Central memory CD4-positive, alpha-beta T cell (primary cell): ENCODE measurements at regions not wholly inside any gene's neighbourhood (a gene's known extent, or its start where the extent isn't known, plus 50 kb on each side); places are given as distances from the start of the nearest gene placed in this dataset.
"Not testable (repeated sequence)": the region's sequence is repeated elsewhere in the genome, so short reads cannot be mapped to it uniquely, and the experiment has no call there.

Experiments
- DNase-seq: peaks from one replicate; pipeline ENCODE4 v3.0.0; 2022

DNA sequence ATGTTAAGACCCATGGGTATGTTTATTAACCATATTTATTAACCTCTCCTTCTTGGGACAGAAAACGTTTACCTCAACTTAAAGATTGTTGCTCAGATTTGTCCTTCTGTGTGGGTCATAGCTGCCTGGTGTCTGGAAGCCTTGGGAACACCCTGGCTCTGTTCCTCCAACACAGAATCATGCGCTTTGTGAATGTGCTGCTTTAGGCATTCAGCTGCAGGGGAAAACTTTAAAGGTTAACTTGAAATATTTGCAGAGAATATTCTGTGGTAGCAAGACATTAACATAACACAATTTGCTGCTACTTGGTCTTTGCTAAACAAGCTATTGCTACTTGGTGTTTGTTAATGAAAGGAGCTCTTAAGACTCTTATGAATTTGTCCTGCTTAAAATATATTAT, 50.5 kb upstream of the THOC3 start:
- DNase-seq, result not testable (repeated sequence)

DNA sequence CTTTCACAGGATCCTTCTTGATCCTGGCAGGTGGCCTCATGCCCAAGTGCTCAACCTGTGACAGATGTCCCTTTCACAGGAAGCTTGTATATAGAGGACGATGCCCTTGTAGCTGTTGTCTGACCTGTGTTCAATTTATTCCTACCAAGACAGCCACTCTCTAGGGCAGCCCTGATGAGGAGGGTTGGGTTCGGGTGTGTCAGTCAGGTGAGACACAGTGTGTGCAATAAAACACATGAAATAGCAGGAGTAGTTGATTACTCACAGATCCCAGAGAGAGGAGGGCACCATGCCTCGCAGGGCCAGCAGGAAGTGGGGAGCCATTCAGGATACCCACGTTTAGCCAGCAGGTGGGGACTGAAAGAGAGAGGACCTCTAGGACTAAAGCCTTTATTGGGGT, 52.7 kb upstream of the THOC3 start:
- DNase-seq, result not testable (repeated sequence)

DNA sequence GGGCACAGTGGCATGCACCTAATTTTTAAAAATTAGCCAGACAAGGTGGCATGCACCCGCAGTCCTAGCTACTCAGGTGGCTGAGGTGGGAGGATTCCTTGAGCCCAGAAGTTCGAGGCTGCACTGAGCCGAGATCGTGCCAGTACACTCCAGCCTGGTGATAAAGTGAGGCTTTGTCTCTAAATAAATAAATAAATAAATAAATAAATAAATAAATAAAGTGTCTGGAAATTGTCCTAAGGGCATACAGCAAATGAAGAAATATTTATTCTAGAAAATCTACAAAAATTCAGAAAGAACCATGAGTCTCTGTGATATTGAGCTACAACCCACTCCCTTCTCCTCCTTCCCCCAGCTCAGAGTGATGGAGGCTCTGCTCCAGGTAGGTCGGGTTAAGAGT, 55.4 kb upstream of the THOC3 start:
- DNase-seq, result not testable (repeated sequence)

DNA sequence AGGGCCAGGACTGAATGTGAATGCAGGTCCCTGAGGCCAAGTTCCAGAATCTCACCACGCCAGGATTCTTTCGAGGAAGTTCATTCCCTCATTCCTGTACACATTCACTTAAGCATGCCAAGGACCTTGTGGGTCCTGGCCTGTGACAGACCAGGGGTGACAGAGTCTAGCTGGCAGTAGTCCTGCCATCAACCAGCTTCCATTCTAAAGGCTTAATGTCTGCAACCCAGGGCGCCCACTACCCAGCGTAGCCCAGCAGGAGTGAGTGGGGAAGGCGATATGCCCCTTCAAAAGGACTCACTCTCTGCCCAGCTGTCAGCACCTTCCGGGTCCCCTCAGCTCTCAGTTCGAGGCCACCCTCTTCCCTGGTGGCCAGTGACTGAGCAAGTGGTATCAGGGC, 61.3 kb upstream of the THOC3 start:
- DNase-seq, result not testable (repeated sequence)

DNA sequence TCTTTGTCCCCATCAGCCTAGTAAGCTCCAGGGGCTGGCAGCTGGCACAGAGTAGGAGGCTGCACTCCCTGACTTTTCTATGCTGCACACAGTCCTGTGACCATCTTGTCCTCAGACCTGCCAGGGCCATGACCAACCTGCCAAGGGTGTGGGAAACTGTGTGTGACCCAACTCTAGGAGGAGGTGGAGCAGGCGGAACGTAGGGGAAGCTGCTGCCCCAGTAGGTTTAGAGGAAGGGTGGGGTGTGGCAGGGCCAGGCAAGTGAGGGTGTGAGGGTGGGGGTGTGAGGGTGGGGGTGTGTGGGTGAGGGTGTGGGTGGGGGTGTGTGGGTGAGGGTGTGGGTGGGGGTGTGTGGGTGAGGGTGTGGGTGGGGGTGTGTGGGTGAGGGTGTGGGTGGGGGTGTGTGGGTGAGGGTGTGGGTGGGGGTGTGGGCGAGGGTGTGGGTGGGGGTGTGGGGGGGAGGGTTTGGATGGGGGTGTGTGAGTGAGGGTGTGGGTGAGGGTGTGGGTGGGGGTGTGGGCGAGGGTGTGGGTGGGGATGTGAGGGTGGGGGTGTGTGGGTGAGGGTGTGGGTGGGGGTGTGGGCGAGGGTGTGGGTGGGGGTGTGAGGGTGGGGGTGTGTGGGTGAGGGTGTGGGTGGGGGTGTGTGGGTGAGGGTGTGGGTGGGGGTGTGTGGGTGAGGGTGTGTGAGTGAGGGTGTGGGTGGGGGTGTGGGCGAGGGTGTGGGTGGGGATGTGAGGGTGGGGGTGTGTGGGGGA, 62.4 kb upstream of the THOC3 start:
- not testable (repeated sequence) for DNase-seq

DNA sequence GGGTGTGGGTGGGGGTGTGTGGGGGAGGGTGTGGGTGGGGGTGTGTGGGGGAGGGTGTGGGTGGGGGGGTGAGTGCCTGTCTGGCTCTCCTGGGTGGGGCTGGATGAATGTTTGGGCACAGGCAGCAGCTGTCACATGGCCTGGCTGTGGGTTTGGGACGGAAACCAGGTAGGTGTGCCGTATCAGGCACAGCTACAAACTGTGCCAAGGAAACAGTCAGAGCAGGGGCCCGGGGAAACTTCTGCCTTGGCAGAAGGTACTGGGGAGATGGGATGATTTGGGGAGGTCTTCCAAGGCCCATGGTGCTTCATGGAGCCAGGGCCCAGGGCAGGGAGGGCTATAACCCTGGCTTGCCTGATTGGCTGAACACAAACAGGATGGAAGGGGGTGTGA, 63.0 kb upstream of the THOC3 start:
- DNase-seq, result not testable (repeated sequence)

DNA sequence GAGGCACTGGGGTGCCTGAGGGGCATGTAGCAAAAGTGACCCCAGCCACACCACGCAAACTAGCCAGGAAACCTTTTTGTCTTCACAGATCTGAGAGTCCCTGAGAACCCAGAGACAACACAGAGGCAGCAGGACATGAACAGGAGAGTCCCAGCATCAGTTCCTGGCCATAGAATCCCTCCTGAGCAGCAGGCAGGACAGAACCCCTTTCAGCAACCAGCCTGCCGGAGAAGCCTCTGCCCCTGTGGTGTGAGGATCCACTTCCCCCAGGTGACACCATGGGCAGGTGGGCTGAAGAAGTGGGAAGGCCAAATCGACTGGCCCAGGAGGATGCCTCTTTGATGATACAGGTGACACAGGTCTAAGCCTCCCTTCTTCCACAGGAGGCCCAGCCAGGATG, 65.1 kb upstream of the THOC3 start:
- DNase-seq, result not testable (repeated sequence)

DNA sequence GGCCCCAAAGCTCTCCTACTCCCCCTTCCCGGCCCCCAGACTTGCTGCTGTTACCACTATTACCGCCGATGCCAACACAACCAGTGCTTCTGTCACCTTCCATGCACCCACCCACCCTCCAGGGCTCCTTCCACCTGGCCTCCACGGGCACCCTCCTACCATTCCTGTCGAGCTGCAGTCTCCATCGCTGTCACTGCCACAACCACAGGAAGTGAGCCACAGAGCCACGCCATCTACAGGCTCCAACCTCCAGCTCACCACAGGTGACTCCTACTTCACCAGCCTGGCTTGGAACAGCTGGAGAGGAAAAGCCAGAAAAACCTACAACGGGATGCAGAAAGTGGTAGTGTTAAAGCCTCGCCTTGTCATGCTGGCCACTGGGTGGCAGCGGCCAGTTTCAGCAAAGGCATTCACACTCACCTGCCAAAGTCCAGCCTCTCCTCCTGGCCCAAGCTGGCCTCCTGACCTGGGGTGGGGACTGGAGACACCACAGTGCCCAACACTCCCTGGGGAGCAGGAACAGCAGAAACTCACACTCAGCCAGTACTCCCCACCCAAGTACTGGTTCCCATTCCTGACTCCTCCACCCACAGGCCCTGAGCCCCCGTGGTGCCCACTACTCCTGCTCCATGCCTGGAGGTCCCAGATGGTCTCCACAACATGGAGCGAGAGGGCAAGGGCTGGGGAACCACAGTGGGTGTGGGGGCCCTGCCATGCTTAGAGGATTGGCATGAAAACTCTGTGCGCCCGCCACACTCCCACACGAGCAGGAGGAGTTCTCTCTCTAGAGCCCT, 66.5 kb upstream of the THOC3 start:
- not testable (repeated sequence) for DNase-seq

DNA sequence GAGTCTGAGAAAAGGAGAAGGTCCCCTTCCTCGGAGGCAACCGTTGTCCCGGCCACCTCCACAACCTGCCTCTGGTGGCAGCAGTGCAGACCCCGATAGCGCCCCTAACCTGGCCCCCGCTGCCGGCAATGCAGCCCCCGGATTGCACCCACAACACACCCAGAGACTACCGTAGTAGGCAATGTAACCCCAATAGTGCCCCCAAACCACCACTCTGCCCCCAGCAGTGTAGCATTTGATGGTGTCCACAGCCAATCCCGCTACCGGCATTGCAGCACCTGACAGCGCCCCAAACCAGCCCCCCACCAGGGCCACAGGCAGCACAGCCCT, 67.1 kb upstream of the THOC3 start:
- not testable (repeated sequence) for DNase-seq

DNA sequence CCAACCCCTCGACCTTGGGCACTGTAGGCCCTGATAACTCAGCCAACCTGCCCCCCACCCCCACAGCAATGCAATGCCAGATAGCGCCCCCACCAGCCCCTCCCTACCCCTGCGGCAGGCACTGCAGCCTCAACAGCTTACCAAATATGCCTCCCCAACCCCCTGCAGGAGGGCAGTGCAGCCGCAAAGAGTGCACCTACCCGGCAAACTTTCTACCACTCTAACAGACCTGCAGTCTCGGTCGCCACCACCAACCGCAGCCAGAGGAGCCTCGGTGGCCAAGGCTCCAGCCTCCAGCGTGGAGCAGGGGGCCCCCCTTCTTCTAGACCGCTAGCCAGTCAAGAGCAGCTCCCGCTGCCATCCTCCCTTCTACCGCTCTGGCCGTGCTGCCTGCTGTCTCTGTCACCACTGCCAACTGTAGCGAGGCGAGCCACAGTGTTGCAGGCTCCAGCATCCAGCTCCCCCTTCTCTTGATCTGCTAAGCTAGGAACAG, 67.7 kb upstream of the THOC3 start:
- not testable (repeated sequence) for DNase-seq

DNA sequence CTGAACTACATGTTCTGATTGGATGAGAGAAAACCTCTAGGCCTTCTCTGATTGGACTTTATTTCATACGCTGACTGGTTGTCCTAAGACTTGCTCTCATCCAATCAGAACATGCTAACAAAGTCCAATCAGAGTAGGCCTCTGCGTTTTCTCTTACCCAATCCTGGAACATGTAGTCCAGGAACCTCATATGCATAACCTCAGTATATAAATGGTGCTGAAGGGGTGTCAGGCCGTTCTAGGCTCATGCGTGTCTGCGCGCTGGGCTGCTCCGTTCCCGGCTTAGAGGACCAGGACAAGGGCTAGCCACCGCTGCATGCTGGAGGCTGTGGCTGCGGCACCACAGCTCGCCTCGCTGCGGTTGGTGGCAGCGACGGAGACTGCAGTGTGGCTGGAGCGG, 68.3 kb upstream of the THOC3 start:
- DNase-seq, result not testable (repeated sequence)

DNA sequence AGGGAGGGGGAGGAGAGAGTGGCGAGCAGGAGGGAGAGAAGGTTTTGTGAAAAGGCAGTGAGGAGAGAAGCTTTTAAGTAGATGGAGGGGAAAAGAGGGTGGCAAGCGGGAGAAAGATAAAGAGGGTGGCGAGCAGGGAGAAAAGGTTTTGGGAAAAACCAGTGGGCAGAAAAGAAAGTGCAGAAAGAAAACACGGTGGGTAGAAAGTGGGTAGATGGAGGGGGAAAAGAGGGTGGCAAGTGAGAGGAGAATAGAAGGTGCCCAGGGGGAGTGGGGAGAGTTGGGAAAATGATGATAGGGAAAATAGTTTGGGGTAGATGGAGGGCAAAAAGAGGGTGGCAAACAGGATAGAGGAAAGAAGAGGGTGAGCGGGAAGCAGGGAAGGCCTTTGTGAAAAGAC, 69.1 kb upstream of the THOC3 start:
- not testable (repeated sequence) for DNase-seq

DNA sequence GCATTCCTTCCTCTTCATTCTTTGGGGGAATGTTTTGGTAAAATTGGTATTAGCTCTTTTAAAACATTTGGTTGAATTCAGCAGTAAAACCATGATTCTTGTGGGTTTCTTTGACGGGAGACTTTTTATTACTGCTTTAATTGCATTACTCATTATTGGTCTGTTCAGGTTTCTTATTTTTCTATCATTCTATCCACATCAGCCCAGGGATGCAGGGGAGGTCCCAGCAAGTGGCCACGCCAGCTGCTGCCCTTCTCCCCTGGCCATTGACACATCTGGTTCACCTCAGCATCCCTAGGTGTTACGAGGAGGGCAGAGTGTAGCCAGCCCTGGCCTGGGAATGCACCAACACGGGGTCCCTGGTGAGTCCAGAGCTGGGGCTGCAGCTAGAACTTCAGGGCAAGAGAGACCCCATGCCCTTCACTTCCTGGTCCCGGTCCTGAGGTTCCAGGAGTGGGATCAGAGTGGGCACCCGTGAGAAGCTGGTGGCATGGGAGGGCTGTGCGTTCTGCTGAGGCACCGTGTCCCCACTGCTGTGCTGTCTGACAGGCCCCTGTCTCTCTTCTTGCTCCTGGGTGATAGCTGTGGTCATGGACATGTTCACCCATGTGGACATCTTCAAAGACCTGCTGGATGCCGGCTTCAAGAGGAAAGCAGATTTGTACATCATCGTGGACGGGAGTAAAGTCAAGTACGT, 72.1 kb upstream of the THOC3 start:
- DNase-seq, result not testable (repeated sequence)

DNA sequence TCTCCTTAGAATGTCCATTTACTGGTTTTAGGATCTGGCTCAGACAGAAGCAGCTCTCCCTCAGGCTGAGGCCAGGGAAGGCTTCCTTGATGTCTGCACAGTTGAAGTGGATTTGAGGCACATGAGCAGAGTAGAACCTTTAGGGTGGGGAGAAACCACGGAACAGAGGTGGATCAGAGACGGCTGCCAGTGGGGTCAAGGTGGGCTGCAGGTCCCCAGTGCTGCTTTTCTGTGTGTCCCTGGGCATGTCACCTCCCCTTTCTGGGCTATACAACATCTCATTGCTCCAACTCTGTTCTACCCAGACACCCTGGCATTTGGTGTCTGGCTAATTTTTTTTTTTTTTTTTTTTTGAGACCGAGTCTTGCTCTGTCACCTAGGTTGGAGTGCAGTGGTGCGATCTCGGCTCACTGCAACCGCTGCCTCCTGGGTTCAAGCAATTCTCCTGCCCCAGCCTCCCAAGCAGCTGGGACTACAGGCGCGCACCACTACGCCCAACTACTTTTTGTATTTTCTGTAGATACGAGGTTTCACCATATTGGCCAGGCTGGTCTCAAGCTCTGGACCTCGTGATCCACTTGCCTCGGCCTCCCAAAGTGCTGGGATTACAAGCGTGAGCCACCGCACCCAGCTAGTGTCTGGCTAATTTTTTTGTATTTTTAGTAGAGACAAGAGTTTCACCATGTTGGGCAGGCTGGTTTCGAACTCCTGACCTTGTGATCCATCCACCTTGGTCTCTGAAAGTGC, 73.3 kb upstream of the THOC3 start:
- not testable (repeated sequence) for DNase-seq

DNA sequence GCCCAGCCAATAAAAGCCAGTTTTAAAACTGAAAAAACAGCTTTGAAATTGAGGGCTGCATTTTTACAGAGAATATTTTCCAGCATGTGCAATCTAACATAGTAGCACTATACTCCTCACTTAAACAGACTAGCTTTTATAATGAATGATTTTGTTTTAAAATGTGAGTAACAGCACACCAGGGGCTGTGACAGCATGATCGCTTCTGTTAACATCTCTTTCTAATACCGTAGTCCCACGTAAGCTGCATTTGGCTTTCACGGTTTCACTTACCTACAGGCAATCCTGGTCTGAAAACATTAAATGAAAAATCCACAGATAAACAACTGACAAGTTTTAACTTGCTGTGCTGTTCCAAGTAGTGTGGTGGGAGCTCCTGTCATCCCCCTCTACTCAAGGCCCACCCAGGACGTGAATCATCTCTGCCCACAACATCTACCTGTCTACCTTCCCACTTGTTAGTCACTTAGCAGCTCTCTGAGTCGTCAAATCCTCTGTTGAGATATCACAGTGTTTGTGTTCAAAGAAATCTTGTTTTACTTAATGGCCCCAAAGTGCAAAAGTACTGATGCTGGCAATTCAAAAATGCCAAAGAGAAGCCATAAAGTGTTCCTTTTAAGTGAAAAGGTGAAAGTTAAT, 74.0 kb upstream of the THOC3 start:
- DNase-seq, result not testable (repeated sequence)

DNA sequence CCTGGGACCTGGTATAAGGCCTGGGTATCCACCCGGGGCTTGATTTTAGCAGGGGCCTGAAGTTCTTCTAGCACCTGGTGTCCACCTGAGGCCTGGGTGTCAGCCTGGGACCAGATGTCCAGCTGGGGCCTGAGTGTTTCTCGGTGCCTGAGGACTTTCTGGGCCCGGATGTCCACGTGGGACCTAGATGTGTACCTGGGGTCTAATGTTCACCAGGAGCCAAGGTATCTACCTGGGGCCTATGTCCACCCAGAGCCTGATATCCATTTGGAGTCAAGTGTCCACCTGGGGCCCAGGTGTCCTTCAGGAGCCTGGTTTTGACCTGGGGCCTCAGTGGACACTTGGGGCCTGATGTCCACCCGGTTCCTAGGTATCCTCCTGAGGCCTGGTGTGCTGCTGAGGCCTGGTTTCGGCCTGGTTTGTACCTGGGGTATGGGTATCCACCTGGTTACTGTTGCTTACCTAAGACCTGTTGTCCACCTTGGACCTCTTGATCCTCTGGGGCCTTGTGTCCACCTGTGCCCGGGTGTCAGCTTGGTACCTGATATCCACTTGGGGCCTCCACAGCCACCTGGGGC, 75.2 kb upstream of the THOC3 start:
- DNase-seq, result not testable (repeated sequence)

DNA sequence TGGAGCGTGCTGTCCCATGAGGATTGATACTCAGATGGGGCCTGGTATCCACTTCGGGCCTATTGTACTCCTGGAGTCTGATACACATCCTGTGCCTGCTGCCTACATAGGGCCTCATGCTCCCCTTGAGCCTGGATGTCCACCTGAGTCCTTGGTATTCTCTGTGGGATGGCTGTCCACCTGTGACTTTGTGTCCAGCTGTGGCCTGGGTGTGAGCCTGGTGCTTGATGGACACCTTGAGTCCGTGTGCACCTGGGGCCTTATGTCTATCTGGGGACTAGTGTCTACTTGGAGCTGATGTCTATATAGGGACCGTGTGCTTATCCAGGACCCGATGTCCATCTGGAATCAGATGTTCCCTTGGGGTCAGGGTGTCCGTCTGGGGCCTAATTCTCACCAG, 75.9 kb upstream of the THOC3 start:
- not testable (repeated sequence) for DNase-seq

DNA sequence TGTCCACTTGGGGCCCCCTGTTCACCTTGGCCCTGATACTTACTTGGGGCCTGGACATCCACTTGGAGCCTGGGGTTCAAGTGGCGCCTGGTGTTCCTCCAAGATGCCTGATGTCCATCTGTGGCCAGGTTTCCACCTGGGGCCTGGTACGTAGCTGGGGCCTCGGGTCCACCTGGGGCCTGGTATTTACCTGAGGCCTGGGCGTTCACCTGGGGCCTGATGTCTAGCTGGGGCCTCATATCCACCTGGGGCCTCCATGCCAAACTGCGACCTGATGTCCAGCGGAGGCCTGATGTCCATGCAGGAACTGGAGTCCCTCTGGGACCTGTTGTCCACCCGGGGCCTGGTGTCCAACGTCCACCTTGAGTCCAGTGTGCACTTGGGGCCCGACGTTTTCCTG, 76.3 kb upstream of the THOC3 start:
- DNase-seq, result not testable (repeated sequence)

DNA sequence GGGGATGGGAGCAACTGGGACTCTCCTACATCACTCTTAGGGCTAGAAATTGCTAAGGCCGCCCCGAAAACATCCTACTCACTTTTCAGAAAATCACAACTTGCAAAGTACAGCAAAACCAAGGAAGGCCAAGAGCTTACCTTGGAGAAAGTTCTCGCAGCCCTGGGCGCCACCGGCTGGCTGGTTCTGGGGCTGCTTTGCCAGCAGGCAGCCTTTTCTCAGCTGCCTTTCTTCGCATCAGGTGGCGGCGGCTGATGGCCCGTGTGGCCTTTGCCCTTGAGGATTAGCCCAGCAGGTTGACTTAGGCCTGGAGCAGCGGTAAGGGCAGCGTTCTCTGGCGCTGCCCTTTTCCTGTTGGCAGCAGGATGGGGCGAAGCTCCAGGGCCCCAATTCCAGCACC, 77.3 kb upstream of the THOC3 start:
- DNase-seq, result not testable (repeated sequence)

DNA sequence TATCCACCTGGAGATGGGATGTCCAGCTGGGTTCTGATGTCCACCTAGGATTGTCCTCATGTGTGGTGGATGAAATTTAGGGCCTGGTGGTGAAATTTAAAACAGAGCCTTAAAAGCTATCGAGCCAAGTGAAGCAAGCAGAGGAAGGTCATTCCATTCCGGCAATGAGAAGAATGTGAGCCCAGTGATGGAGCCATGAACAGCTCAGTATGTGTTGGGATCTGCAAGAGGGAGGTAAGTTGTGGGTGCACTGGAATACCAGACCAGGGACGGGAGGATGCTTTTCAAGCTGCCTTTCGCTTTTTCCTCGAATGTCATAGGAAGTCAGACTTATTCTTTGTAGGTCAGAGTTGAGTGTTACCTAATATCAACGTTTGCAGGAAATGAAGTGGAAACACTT, 80.6 kb upstream of the THOC3 start:
- not testable (repeated sequence) for DNase-seq

DNA sequence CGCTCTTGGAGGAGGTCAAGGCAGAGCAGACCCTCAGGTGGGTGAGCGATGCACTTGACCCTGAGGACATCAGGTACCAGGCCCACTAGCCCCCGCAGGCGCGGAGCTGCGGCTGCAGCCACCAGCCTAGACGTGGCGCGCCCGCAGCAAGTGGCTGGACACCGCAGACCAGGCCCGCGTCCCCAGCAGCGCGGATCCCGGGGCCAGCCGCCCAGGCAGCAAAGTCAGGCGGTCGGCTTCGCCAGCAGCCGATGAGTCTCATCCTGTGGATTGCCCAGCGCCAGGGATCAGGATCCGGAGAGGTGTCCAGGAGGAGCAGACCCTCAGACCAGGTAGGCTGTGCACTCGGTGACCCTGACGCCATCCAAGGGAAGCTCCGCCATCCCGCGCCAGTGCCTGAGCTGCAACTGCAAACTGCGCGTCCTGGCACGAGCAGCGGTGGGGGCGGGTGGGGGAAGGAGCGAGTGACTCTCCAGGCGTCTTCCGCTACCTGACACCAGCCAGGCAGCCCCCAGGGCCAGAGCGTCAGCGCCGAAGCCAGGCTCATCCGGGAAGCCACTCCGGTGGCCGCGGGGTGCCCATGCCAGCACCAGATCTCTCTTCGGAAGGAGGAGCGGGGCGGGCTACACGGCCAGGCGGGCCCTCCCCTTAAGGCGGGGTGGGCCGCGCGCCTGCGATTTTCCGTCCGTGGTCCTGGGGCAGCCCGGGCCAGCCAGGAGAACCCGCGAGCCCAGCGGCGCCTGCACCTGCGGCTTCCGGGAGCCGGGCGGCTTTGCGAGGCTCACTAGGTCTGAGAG, 92.6 kb upstream of the THOC3 start:
- peak; percentile 18 for DNase-seq
